ENCODE measurements at regions not wholly inside any gene's neighbourhood (a gene's known extent, or its start where the extent isn't known, plus 50 kb on each side); places are given as distances from the start of the nearest gene placed in this dataset.

DNA sequence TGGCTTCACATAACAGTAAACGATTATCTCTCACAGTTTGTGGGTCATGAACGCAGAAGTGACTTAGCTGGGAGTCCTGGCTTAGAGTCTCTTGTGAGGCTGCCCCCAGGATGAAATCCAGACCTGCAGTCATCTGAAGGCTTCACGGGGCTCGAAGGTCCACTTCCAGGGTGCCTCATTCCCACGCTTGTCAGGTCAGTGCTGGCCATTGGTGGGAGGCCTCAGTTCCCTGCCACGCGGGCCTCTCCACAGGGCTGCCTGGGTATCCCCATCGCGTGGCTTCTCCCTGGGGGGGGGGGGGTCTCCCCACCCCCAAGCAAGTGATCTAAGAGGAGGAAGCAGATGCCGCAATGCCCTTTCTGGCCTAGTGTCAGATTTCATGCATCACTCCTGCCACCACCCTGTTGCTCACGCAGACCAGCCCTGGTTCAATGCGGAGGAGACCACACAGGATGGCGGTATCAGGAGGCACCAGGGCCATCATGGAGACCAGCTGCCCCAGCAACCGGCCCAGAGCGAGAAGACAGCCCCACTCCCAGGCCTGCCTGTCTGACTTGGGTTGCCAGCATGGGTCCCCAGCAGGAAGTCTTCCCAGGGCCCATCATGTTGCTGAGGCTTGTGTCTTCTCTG, 77.3 kb upstream of the CDH5 start:
- peak; percentile 31 for DNase-seq

DNA sequence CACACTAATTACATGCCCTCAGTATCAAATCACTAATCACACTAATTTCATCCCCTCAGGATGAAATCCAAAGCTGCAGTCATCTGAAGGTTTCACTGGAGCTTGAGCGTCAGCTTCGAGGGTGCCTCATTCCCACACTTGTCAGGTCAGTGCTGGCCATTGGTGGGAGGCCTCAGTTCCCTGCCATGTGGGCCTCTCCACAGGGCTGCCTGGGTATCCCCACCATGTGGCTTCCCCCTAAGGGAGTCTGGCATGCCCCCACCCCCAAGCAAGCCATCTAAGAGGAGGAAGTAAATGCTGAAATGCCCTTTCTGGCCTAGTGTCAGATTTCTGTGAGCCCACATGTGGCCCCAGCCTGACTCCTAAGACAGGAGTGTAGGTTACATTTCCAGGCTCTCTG, 78.6 kb upstream of the CDH5 start:
- DNase-seq: peak; percentile 42

DNA sequence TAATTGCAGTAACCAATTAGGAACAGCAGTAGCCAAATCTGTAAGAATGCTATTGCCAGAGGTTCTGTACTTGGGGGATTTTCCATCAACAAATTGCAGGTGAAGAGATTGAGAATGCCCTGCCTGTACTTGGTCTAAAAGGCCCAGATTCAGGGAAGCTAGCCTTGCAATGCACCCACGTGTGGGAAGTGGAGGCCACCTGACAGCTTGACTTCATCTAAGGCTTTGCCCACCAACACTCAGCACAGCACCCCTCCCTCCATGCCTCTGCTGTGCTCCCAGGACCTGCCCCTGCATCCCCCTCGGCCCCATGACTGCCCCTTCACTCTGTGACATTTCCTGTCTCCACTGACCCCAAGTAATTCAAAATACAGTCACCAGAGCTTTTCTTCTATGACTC, 79.1 kb upstream of the CDH5 start:
- DNase-seq: peak; percentile 21

DNA sequence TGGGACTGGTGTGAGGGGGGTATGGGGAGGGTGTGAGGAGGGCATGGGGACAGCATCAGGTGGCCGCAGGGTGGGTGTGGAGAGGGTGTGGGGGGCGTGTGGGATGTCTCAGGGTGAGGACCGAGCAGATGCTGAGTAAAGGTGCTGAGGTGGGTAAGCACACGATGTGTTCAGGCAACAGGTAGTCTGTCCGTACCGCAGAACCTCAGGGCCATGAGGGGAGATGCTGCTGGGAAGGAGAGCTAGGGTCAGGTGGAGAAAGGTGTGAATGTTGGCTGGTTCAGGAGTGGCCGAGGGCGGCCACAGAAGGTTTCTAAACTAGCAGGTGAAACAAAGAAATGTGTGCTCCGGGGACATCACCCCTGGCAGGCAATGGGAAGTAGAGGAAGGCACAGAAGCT, 80.0 kb upstream of the CDH5 start:
- DNase-seq: peak; percentile 17

DNA sequence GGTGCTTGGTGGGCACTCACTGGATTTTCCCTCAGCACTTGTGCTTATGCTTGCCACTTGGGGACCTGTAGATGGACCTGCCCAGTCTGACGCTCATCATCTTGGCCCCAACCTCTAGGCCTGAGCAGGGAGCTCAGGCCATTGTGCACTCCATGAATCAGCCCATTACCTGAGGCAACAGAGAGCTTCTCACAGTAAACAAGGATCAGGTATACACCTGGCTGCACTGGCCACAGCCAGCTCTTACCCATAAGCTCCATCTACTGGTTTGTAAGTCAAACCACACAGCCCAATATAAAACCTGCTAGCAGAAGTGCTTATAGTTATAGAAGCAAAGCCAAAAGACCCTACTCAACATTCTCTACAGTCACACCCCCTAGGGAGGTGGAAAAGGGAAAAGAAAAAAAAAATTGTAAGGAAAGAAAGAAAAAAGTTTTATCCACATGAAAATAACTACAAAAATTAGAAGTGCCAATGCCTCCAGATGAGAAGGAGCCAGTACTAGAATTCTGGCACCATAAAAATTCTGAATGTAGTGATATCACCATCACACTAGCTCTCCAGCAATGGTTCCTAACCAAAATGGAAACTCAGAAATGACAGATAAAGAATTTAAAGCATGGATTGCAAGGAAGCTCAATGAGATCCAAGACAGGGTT, 87.8 kb upstream of the CDH5 start:
- DNase-seq: peak; percentile 41

DNA sequence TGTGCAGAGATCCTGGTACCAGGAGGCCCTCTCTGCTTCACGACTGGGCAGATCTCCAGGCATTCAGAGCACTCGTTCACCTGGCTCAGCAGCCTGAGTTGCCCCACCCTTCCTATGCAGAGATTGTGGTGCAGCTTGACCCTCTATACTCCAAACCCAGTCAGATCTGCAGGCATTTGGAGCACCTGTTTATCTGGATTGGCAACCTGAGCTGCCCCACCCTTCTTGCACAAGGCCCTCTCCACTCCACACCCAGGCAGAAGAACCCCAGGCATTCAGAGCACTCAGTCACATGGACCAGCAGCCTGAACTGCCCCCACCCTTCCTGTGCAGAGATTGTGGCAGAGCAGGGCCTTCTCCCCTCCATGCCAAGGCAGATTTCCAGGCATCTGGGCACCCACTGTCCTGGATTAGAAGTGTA, 88.4 kb upstream of the CDH5 start:
- peak; percentile 45 for DNase-seq

DNA sequence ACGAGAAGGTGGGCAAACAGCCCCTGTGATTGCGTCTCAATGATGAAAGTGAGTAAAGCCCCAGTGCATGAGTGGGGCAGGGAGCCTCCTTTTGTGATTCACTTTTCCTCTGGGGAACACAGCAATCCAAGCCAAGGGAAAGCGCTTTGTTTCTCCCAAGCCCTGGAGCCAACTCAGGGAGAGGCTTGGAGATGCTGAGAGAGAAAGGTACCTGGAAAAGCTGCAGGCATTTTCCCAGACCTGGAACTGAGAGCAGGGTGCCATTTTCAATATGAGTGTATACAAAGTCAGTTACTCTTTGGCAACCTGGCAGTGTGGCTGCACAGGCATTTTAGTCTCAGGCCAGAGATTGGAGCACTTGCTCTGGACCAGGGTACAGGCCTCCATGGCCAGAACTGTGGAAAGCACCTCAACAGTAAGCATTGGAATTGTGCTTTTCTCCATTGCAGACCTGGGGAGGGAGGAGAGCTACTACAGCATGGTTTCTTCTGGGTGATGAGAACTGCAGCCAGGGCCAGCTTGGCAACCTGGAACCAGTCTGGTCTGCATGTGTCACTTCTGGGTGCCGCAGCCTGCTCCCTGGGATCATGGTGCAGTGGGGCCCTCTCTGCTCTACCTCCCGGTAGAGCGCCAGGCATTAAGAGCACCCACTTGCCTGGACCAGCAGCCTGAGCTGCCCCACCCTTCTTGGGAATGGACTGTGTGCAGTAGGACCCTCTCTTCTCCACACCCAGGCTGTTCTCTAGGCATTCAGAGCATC, 89.0 kb upstream of the CDH5 start:
- DNase-seq: peak; percentile 44

DNA sequence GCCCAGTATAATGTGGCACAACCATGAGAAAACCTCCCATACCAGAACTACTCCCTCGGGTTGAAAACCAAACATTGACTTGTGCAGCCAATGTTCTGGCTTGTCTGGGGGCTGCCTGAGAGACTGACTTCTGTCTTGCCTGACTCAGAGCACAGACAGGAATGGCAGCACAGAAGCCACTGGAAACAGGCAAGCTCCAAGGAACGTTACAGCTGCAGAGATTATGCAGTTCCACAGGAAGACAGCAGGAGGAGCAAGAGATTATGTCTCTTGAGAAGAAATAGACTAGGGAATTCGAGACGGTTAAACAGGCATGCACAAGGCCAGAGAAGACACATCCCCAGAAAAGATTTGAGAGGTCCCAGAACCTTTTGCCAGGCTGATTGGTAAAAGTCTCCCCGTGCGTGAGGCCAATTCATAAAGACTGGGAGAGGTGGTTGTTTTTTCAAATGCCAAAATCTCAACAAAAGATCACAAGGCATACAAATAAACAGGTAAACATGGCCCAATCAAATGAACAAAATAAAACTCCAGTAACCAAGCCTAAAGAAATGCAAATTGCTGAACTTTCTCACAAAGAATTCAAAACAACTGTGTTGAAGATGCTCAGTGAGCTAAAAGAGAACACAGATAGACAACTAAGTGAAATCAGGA, 90.6 kb upstream of the CDH5 start:
- DNase-seq: peak; percentile 41

DNA sequence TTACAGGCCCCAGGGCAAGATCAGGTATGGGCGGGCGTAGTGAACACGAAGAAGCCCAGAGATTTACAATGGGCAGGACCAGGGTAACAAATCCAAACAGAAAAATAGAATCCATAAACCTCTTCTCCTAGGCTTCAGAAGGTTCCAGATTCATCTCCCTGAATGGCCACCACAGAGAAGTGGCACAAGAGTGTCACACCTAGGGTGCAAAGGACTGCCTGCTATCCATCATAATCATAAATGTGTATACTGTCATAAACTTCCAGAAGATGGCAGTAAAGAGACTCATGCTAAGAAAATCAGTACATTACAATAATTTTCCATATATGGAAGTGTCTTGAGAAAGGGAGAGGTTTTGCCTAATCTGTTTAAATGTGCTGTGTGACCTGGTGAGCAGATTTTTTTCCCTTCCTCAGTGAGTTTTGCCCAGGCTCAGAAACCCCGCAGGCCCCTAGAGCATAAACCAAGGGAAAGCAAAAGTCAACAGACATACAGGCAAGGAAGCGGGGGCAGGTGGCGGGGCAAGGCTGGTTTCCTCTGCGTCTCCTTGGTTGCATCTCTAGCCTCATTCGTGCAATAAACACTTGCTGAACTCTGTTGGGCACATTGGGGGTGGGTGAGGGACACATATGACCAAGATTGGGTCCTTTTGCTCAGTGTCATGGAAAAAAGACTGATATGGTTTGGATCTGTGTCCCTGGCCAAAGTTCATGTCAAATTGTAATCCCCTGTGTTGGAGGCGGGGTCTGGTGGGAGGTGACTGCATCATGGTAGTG, 92.0 kb upstream of the CDH5 start:
- DNase-seq: peak; percentile 58

DNA sequence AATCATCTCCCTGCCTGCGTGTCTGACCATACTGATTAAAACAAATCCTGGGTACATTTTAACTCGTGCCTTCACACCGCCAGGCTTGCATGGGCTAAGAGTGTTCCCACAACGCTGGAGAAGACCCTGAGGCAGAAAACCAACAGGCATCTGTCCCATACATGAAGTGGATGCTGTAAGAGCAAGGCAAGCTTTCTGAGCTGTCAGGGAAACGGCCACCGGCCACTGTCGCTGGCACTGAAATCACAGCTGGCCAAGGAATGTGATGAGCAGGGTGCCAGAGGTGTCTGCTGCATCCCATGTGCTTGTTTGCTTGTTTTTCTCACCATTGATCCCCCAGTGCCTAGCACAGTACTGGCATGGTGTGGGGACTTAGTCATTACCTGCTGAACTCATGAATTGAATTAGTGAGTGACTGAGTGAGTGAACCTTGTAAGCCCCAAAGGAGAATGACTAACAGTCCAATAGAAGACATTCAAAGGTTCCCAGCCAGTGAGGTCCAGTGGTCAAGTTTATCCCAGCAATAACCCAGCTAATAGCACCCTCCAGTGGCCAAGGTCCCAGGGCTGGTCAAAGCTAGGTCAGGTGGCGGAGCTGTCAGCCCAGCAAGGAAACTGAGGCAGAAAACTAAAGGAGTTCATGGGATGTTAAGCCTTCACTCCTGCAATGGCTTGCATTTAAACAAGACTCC, 92.7 kb upstream of the CDH5 start:
- DNase-seq: peak; percentile 49

DNA sequence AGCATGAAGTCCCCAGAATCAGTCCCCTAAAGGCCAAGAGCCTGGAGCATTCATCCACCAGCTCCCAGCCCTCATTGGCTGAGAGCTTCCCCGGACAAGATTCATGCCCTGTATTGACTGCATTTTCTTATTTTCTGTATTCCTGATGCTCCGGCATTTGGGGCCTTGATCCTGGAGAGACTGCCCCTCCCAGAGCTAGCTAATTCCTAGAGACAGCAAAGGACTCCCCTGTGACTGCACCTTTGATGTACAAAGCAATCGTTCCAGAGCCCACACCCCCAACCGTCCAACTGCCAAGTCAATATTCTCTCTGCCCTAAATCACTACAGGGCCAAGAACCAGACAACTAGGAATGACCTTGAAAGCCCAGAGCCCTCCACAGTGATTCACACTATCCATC, 93.4 kb upstream of the CDH5 start:
- DNase-seq: peak; percentile 6

DNA sequence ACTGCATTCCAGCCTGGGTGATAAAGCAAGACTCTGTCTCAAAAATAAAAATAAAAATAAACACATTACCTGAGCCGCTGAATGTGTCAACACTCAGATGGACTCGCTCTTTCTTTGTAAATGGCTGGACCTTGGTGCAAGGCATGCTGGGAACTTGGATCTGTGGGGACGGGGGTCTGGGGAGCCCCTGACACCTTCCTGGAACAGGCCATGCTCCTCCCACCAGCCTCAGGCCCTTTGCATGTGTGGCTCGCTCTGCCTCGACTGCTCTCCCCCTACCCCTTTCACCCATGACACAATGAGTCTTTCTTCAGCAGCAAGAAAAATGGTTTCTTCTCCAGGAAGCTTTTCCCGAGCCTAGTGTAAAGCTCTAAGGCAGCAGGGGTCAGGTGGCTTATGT, 94.0 kb upstream of the CDH5 start:
- no peak for DNase-seq

DNA sequence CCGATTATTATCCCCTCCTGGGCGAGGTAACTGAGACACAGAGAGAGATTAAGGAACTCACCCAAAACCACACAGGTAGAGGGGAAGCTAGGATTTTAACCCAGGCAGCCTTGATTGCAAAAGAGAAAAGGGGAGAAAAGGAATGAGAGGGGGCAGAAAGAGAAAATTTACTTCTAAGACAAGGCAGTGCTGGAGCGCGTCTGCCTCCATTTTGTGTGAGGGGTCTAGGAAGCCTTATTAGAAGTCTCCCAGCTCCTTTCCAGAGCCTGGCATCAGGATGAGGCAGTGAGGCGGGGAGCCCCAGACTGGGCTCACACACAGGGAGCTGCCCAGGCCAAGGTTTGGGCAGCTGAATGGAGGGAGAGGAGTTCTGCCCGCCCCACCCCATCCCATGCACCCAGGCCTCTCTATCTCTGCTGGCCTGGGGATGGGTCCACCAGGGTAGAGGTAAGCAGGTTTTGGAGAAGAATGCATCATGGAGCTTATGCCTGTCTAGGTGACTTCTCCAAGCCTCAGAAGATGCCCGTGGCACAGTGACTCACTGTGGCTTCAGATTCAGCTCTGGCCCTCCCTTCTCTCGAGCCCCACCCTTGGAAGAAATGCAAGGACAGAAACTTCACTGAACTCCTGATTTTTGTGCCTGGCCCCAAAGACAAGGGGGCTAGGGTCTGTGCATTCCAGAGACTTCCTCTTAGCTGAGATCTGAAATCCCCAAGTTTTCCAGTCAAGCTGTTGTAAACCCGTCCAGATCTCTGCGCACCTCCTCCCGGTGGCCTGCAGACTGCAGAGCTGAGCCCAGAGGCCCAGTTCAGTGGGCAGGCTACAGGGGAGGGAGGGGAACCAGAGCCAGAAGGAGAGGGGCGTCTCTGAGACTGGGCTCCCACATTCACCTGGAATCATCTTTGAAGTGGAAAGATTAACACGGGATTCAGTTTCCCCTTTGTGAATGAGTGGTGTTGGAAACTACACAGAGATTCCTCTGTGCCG, 95.1 kb upstream of the CDH5 start:
- DNase-seq: no peak

DNA sequence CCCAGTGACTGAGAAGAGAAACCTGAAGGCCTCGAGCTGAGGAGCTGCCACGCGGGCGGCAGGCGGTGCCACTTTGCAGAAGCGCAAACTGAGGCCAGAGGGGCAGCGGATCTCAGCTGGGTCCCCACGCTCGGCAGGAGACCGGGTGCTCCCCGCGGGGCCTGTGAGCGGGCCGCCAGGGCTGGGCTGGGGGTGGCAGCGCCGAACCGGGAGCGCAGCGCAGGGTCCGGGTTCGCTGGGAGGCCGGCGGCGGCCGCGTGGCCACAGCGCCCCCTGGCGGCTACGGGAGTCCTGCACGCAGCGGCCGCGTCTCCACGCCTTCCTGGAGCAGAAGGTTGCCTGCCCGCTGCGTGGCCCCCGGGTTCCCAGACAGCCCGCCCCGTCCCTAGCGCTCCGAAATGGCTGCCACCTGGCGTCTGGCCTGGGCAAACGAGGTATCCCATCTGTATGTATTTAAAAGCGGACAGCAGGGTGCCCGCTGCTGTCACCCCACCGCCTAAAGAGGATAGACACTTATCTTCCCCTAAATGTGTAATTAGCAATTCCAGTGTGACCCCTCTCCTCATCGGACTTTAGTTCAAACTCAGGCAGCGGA, 96.1 kb upstream of the CDH5 start:
- peak; percentile 86 for DNase-seq

DNA sequence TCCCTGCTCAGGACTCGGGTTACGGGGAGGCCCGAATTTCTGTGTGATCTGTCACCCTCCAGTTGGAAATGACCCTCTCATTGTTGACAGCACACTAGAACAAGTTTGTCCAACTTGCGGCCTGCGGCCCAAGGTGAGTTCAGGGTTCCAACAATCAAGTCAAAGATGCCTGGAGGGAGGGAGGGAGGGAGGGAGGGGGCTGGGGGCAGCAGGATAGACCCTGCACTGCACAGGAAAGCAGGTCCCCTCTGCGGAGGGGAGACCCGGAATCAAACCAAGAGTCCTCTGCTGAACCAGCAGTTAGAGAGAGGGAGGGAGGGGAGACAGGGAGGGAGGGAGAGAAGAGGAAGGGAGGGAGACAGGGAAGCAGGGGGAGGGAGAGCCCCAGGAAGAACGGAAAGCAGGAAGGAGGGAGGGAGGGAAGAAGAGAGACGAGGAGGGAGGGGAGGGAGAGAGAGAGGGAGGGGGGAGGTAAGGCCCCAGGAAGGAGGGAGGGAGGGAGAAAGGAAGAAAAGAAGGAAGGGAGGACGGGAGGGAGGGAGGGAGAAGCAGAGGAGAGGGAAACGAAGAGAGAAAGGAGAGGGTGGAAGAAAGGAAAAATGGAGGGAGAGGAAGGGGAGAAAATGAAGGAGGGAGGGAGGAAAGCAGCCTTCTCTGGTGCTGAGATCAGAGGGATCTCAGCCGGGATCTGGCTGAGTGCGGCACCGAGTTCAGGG, 96.7 kb upstream of the CDH5 start:
- DNase-seq: no peak

DNA sequence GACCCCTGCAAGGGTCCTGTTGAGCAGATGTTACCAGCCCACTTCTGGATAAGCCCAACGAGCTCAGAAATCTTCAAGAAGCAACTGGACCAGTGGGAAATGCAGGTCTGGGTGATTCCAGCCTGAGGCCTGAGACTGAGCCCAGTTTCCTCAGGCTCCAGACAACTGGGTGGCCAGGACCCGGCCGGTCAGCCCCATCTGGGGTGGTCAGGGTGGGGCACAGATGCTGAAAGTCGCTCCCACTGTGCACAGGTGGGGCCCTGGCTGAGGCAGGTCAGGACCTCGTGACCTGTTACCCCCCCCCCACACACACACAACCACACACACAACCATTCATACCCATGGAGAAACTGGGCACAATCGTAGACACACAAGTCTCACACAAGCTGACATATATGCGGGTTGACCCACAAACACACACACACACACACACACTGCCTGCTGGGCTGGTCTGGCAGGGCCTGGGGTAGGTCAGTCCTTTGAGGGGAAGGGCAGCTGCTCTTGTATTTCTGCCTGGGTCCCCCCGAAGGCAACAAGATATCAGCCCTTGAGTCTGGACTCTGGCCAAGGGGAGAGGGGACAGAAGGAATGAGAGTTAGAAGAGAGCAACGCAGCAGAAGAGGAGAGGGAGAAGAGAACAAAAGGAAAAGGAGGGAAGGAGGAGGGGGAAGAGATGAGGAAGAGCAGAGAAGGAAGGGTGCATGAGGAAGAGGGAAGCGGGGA, 99.0 kb upstream of the CDH5 start:
- no peak for DNase-seq

DNA sequence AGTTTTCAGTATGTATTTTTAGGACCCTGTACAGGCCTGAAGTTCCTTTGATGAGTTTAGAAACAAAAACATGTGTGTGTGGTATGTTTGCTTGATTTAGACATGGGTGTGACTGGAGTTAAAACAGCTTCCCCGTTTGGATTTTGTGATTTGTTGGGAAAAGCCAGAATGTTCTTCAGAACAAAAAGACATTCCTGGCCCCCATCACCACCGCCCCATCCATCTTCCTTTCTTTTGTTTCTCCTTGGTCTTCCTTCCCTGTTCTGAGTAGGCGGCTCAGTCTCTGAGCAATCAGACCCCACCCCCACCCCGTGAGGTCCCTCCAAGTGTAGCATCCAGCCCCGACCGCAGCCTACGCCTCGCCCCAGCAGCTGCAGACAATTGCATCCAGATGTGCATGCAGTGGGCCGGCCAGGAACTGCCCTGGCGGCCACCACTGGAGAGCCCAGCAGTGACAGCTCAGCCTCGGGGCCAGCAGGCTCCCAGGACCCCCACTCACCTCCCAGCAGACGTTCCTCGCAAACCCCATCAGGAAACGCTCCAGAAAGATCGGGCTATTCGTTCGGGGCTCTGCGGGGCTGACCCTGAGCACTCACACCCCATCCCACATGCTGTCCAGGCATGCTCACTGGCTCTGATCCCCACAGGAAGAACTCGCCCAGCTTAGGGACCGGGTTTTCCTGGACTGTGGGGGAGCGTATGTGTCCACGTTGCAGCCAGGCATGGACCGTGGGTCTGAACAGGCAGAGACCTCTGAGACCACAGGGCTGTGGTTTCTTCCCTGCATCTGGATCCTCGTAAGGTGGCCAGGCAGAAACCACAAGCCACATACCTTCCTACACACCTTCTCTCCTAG, 99.8 kb upstream of the CDH5 start:
- no peak for DNase-seq

DNA sequence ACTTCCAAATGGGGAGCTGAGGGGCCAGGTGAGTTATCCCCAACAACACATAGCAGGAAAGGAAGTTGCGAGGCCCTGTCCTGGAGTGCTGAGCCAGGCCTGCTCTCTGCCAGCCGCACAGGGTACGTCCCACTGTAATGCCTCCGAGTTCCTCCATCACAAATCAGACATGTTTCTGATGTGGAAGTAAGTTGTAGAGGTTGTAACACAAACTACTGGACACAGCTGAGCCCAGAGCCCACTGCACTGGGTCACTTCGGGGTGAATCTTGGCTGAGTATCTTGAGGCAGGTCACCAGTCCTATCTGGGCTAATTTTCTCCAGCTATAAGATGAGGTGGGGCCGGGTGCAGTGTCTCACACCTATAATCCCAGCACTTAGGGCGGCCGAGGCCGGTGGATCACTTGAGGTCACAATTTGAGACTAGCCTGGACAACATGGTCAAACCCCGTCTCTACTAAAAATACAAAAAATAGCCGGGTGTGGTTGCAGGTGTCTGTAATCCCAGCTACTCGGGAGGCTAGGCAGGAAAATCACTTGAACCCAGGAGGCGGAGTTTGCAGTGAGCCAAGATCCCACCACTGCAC, 100.8 kb upstream of the CDH5 start:
- no peak for DNase-seq
